Right lobe of liver (tissue), 6 donors: ENCODE measurements at regions not wholly inside any gene's neighbourhood (a gene's known extent, or its start where the extent isn't known, plus 50 kb on each side); places are given as distances from the start of the nearest gene placed in this dataset.

Experiments
- ATAC-seq, 4 donors: fragments of 200-7000 bp; cut with Tn5 transposase; one replicate each; pipeline ENCODE4 v1.9.1; 2020; ENCODE audit warnings: mild to moderate bottlenecking in 4 of 4, moderate library complexity in 4 of 4
- DNase-seq, 3 donors: peaks; one replicate each; pipeline ENCODE4 v3.0.0-alpha.2; 2020
- H3K27ac ChIP-seq, 3 donors: fragments of 200-600 bp; one replicate each; pipeline ENCODE4 v1.8.0; 2022
- H3K27me3 ChIP-seq, 2 donors: fragments of 200-600 bp; one replicate each; pipeline ENCODE4 v1.8.0; 2022
- H3K36me3 ChIP-seq, 4 donors: fragments of 200-600 bp; sonication (generic) in 1 of 4; one replicate each; pipeline versions ENCODE4 v1.5.1 to v1.8.0; 2017 to 2022; ENCODE audit warnings: control low read depth in 1 of 4
- H3K4me1 ChIP-seq, 4 donors: fragments of 200-600 bp; sonication (generic) in 1 of 4; one replicate each; pipeline versions ENCODE4 v1.5.1 to v1.8.0; 2017 to 2022; ENCODE audit warnings: control low read depth in 1 of 4
- H3K4me3 ChIP-seq, 3 donors: fragments of 200-600 bp; one replicate each; pipeline ENCODE4 v1.8.0; 2022
- H3K9me3 ChIP-seq, 4 donors: fragments of 200-600 bp; sonication (generic) in 1 of 4; one replicate each; pipeline versions ENCODE4 v1.5.1 to v1.8.0; 2017 to 2022; ENCODE audit warnings: control low read depth in 1 of 4
- POLR2A ChIP-seq: fragments of 450-650 bp; IDR thresholded peaks from one replicate; pipeline ENCODE4 v1.6.1; 2017; ENCODE audit warnings: antibody characterized with exemption, mild to moderate bottlenecking
- WGBS: methylation state at CpG from one replicate; pipeline ENCODE4 v1.1.6; 2018; ENCODE audit warnings: low coverage, low lambda C conversion rate; ENCODE audit not compliant: insufficient coverage; ENCODE audit errors: missing lambda C conversion rate; 5-methylcytosine and 5-hydroxymethylcytosine counted together
- intact Hi-C, 2 donors: fragments of 100-400 bp; cut with DNase I; formaldehyde crosslinking; loops; one replicate each; pipeline versions ENCODE4 v1.11.2 to v1.14.1; 2022
- TF ChIP-seq, protein P1 (sequence below), 4 donors: fragments of 200-600 bp in 3 of 4; fragments of 450-650 bp in 1 of 4; IDR thresholded peaks; one replicate each; pipeline versions ENCODE4 v1.5.1 to v1.8.0; 2016 to 2022; ENCODE audit warnings: antibody characterized with exemption in 4 of 4, mild to moderate bottlenecking in 2 of 4
- donor health status: DM: no; HTN: yes; CAD: no.
- donor health status: DM: no; HTN: no; CAD: no.
- donor health status: DM: no; HTN: no; CAD: no.
- donor health status: DM: no; HTN: yes; CAD: no.
- donor health status: DM: no; HTN: yes; CAD: no.

DNA sequence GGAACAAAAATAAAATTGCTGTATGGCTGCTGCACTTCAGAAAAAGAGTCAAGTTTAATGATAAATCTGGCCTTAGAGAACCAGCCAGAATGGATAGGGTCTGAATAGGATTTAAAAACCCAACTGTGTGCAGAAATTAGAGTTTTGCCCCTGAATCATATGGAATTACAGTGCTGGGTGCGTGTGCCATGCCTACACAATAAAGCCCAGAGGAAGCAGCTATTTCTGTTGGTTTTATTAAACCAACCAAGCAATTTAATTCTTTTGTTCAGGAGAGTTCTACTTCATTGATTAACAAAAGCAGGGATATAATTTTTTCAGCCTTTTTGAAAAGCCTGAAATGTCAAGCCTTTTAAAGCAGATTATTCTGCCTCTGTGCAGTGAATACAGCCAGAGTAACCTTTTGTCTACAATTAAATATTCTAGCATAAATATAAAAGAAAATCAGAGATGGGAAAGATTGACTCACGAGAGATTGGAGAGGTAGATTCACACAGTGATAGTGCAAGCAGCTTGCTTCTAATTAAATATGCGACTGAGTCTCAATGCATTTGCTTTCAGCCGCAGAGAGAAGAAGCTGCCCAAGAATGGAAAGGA lies 66.7 kb upstream of the DNAJC19 start:
- TF ChIP-seq POLR2A = no peak
- TF ChIP-seq, protein P1, sequence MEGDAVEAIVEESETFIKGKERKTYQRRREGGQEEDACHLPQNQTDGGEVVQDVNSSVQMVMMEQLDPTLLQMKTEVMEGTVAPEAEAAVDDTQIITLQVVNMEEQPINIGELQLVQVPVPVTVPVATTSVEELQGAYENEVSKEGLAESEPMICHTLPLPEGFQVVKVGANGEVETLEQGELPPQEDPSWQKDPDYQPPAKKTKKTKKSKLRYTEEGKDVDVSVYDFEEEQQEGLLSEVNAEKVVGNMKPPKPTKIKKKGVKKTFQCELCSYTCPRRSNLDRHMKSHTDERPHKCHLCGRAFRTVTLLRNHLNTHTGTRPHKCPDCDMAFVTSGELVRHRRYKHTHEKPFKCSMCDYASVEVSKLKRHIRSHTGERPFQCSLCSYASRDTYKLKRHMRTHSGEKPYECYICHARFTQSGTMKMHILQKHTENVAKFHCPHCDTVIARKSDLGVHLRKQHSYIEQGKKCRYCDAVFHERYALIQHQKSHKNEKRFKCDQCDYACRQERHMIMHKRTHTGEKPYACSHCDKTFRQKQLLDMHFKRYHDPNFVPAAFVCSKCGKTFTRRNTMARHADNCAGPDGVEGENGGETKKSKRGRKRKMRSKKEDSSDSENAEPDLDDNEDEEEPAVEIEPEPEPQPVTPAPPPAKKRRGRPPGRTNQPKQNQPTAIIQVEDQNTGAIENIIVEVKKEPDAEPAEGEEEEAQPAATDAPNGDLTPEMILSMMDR (IDR thresholded peaks at IDR 0.05) = no peak
- Histone ChIP-seq H3K9me3 (no peaks in the 10 kb centered on the region), H3K4me1 (peaks cover 0 to 6% (median 0%) of the 10 kb centered on the region in 4 donors), H3K4me3 (no peak overlapping the region), H3K27me3 (no peaks in the 10 kb centered on the region), H3K36me3 (no peaks in the 10 kb centered on the region), H3K27ac (no peak overlapping the region)
- no peak for ATAC-seq
- no peak for DNase-seq
- WGBS = 76% methylated on average over 4 of the region's 4 CpGs
- intact Hi-C loops = no loop called here

DNA sequence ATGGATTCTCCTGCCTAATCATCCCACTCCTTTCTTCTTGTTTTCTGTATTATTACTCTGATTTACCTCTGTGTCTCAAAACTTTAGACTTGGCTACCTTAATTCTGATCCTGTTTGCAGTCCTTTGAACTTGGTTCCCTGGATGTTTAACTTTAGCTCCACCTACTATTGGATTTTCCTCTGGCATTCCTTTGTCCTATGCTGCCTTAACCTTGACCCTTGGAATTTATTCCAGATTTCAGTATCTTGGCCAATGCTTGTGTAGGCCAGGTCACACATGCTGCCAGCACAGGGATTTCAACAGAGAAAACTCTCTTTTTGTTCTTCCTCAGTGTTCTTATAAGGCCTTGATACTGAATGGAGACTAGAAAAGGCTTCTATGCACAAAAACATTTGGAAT lies 65.0 kb upstream of the DNAJC19 start:
- peaks cover 0 to 6% (median 0%) of the 10 kb centered on the region in 4 donors for H3K4me1 ChIP-seq
- H3K27ac ChIP-seq = peak overlapping the region in 1 of 3 donors; percentile 33
- no peaks in the 10 kb centered on the region for H3K9me3 ChIP-seq
- no peaks in the 10 kb centered on the region for H3K36me3 ChIP-seq
- no peaks in the 10 kb centered on the region for H3K27me3 ChIP-seq
- intact Hi-C loops = no loop called here
- DNase-seq (no peak), ATAC-seq (peak; percentile 38 to 96 (median 82))
- TF ChIP-seq, protein P1 (IDR thresholded peaks at IDR 0.05) = no peak
- TF ChIP-seq POLR2A = no peak
- H3K4me3 ChIP-seq = no peak overlapping the region

DNA sequence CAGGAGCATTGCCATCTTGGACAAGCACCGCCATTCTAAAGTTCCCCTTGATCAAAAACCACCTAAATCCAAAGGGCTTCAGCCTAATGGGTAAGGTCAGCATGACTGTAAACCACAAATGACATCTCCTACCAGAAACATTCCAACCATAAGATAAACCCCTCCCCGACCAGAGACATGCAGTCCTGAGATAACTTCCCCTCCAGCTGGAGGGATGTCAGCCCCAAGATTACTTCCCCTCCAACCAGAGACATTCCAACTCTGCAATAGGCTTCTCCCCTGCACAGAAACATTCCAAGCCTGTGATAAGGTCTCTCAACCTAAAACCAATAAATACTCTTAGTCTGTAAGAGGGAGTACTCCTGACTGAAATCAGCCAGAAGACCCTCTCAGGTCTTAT lies 62.7 kb upstream of the DNAJC19 start:
- WGBS = 47% methylated on average over 2 of the region's 2 CpGs
- H3K4me3 ChIP-seq = no peak overlapping the region
- no peak for TF ChIP-seq POLR2A
- TF ChIP-seq, protein P1 (IDR thresholded peaks at IDR 0.05) = no peak
- intact Hi-C loops = no loop called here
- peaks cover 0 to 6% (median 0%) of the 10 kb centered on the region in 4 donors for H3K4me1 ChIP-seq
- H3K27ac ChIP-seq = no peak overlapping the region
- no peaks in the 10 kb centered on the region for H3K27me3 ChIP-seq
- H3K9me3 ChIP-seq = no peaks in the 10 kb centered on the region
- no peak for ATAC-seq
- H3K36me3 ChIP-seq = no peaks in the 10 kb centered on the region
- no peak for DNase-seq

DNA sequence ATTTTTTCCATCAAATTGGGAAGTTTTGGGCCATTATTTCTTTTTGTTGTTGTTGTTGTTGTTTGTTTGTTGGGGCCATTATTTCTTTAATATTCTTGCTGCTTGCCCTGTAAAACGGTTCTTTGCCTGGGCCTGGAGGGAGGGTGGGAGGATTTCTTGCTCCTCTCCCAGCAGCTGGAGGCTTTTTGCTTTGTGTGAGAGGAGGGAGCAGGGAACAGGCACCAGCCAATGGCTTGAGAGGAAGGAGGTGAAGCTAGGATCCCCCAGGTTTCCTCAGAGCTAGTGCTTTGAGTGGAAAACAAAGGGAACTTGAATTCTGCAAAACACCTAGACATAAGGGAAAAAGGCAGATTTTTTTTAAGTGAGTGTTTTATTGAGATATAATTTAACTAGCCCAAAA lies 61.2 kb upstream of the DNAJC19 start:
- intact Hi-C loops = no loop called here
- Histone ChIP-seq H3K27me3 (no peaks in the 10 kb centered on the region), H3K27ac (no peak overlapping the region), H3K9me3 (no peaks in the 10 kb centered on the region), H3K4me3 (no peak overlapping the region), H3K36me3 (no peaks in the 10 kb centered on the region), H3K4me1 (peaks cover 0 to 6% (median 0%) of the 10 kb centered on the region in 4 donors)
- 5% methylated on average over 1 of the region's 1 CpG for WGBS
- no peak for TF ChIP-seq POLR2A
- TF ChIP-seq, protein P1 (IDR thresholded peaks at IDR 0.05) = no peak
- ATAC-seq (no peak), DNase-seq (no peak)

DNA sequence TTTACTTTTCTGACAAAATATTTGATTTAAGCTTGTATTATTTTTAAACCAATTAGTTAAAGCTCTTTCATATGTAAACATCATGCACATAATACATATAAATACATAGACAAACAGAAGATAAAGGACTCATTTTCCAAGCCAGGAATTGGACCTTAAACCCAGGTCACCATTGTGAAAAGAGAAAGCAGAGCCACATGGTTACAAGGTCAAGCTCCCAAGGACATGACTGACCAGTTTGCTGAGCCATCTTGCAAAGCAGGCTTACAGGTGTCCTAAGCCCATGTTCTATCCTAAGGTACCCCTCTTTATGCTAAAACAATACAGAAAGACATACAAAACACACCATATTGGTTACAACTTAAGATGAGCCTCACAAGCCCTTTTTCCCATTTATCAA lies 50.5 kb upstream of the DNAJC19 start:
- TF ChIP-seq, protein P1 (IDR thresholded peaks at IDR 0.05) = no peak
- TF ChIP-seq POLR2A = no peak
- ATAC-seq (no peak), DNase-seq (no peak)
- H3K4me1 ChIP-seq = no peaks in the 10 kb centered on the region
- no peaks in the 10 kb centered on the region for H3K36me3 ChIP-seq
- no peak overlapping the region for H3K27ac ChIP-seq
- H3K27me3 ChIP-seq = no peaks in the 10 kb centered on the region
- H3K9me3 ChIP-seq = no peaks in the 10 kb centered on the region
- intact Hi-C loops = no loop called here
- no peak overlapping the region for H3K4me3 ChIP-seq
